H1 (cell line): ENCODE measurements at regions not wholly inside any gene's neighbourhood (a gene's known extent, or its start where the extent isn't known, plus 50 kb on each side); places are given as distances from the start of the nearest gene placed in this dataset.

Source experiments
- NRF1 ChIP-seq: IDR thresholded peaks from 2 replicates; pipeline ENCODE4 v1.6.1; 2011; ENCODE audit warnings: mild to moderate bottlenecking, low read depth, low read length, improper control_type of control experiment
- POLR2AphosphoS5 ChIP-seq: IDR thresholded peaks from 2 replicates; pipeline ENCODE4 v1.6.1; 2011; ENCODE audit warnings: low read depth, low read length
- RFX5 ChIP-seq: IDR thresholded peaks from 2 replicates; pipeline ENCODE4 v1.6.1; 2011; ENCODE audit warnings: low read depth, low read length, improper control_type of control experiment, borderline replicate concordance
- SIRT6 ChIP-seq: IDR thresholded peaks from one replicate; pipeline ENCODE4 v1.7.1; 2012; ENCODE audit warnings: low read length, inconsistent platforms
- TAF1 ChIP-seq: IDR thresholded peaks from 2 replicates; pipeline ENCODE4 v1.6.1; 2011; ENCODE audit warnings: mild to moderate bottlenecking, low read depth, low read length

DNA sequence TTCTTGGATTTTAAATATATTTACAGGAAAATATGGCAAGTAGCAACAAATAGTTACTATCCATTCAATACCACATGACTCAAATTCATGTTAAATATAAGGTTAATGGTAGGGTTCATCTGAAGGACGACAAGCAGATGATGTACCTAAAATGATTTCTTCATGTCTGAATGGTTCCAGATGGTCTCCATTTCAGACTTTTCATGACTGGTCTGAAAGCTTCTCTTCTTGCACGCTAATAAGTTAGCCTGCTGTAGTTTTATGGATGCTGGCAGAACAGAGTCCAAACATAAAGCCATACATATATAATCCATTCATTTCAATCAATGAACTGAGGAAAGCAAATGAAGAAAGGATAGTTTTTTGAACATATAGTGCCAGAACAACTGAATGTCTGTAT, 257.0 kb upstream of the MGAT4C start (continued):
- TF ChIP-seq TAF1 = no peak
- no peak for TF ChIP-seq RFX5
- no peak for TF ChIP-seq SIRT6
- no peak for TF ChIP-seq POLR2AphosphoS5
- TF ChIP-seq NRF1 = no peak
